Amniotic epithelial cell (primary cell): ENCODE measurements at regions not wholly inside any gene's neighbourhood (a gene's known extent, or its start where the extent isn't known, plus 50 kb on each side); places are given as distances from the start of the nearest gene placed in this dataset.
"Not testable (repeated sequence)": the region's sequence is repeated elsewhere in the genome, so short reads cannot be mapped to it uniquely, and the experiment has no call there.

Source experiments
- DNase-seq: peaks from one replicate; pipeline ENCODE4 v3.0.0-alpha.2; 2010; ENCODE audit warnings: low read depth

DNA sequence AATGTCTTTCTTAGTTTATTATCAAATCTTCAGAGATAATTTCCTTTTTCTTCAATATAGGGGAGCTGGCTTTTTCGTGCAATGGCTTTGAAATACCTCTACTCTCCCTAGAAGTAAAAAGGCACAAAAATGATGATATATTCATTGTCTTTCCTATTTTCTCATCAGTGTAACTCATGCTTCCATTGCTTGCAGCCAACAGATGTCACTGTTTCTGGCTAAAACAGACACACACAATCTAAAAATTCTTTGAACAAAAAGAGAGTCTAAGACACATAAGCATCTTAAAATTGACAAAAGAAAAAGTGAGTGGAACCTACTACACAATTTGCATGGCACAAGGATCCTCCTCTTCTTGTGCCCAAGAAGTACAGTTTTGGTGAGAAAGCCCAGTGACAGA lies 448.7 kb upstream of the VRK2 start:
- no peak for DNase-seq

DNA sequence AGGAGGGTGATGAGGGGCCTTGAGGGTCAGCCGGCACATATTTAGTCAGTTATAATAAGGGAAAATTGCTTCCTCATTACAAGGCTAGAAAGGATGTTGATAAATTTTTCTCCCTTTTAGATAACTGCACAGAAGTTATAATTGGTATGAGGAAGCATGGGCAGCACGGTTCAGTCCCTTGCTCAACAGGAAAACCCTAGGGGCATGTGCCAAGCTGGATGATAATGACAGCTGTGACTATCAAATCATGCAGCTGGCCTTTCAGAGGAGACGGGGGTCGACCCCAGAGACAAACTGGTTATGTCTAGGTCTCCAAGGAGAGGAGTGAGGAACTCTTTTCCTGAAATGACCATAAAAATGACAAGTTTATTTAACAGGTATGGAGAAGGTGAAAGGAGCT lies 448.1 kb upstream of the VRK2 start:
- no peak for DNase-seq

DNA sequence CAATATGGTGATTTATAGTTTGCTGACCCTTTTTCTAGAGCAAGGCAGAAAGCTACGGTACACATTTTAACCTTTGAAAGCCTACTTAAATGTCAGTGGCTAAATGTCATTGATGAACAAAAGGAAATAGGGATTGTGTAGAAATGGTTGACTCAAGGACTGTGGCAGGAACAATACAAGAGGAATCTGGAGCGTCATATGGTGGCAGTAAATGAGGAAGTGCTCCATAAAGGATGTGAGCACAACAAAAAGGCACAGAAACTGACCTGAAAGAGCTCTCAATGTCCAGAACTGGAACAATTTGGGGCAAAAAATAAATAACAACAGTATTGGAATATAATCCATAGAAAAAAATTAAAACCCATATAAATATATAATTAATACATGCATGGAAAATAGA lies 443.9 kb upstream of the VRK2 start:
- DNase-seq: no peak

DNA sequence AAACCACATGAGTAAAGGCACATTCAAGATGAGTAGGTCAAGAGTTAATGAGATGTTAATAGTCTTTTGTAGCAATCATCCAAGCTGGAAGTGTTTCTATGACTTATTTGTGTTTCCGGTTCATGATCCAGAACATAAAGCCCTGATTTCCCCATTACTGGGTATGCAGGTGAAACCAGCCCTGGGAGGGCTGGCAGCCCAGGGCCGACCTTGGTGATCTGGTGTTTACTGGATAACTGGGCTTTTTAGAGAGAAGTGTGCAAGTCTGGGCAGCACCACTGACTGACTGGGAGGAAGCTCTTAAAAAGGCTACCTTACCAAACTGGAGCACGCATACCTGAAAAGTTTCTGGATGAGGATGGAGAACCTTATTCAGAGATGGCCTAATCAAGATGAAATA lies 431.6 kb upstream of the VRK2 start:
- DNase-seq: no peak

DNA sequence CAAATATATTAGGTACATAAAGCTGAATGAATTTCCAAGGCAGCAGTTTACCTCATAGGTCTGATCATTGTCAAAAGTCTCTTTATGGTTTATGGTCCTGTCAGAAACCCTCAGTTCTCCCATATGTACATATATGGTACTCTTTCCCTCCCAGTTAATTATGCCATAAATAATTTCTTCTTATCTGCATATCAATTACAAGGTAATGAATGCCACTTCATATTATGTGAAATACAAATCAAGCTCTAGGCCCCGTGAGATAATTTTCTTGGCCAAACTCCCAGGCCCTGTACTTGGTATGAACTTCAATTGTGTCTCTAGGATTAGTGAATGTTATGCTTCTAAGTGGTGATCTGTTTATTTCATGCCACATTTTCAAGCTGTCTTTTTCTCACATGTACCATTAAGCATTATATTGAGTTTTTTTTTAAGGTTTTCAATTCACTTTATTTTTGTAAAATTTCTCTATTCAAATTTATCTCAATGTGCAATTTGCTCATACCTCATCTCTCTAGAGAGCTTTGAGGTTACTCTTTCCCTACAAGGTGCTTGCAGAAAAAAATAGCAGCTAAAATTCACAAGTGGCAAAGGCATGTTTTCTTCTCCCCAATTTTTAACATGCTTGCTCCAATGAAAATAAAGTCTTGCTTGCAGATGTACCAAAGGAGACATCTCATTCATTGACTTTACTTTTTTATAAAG lies 430.6 kb upstream of the VRK2 start:
- DNase-seq: no peak

DNA sequence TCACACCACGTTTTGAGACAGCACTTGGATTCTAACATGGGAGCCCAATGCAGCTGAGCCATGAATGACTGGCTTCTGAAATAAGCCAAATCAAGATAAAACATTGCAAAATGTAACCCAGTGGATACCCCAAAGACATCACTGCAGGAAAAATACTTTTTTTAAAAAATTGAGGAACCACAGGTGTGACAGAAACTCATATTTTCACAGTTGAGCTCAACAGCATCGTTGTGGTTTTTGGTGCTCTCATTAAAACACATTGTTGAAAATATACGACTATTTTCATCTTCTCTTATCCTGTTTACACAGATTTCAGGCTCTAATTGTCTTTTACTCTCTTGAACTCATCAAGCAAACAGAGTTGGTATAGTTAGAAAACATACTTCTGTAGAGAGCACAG lies 429.3 kb upstream of the VRK2 start:
- no peak for DNase-seq

DNA sequence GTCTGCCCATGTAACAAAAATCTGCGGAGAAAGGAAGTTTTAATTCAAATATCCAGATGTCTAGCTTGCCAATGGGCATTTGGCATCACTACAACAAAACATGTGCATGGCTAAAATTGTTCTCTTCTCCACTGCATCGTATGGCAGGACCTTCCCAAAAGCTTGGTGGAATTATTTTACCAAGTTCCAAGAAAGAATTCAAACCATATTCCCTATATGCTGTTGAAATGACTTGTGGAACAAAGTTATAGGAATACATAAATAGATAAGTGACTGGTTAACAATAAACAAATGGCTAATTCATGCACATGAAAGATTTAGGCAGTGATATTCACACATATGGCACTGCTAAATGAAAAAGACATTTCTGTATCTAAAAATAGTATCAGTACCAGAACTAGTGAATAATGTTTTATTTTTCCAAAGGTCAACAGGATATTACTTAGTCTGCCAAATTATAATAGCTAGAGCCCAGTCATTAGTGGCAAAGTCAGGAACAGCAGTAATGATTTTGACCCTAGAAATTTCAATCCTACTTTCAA lies 425.4 kb upstream of the VRK2 start:
- no peak for DNase-seq

DNA sequence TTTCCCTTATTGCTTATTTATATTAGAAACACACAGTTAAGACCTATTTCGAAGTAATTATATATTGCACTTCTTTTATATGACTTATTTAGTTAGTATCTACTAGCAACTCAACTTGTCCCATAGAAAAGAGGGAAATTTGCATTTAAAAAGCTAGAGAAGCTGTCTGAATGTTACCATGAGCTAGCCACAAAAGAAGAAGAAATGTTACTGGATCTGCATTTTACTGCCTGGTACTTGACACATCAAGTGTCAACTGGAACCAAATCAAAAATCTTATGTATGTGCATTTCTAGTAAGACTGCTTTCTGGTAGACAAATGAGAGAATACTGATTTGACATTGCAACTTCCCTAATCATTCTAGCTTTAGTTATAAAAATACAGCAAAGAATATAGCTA lies 424.6 kb upstream of the VRK2 start:
- no peak for DNase-seq

DNA sequence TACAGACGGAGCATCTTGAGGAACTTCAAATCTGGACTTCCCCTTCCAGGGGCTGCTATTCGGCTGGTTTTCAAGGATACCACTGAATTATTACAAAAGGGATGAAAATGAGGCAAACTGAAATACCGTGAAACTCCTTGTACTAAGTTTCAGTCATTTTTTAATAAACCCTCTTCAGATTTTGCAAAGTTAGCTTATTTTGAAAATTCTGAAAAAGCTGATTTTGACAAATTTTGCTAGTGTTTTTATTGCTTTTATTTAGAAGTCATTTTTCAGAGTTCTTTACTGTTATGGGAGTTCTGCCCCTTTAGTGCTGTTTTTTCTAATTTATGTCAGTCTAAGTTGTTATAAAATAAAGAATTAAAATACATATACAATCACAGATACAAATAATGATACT lies 390.4 kb upstream of the VRK2 start:
- no peak for DNase-seq

DNA sequence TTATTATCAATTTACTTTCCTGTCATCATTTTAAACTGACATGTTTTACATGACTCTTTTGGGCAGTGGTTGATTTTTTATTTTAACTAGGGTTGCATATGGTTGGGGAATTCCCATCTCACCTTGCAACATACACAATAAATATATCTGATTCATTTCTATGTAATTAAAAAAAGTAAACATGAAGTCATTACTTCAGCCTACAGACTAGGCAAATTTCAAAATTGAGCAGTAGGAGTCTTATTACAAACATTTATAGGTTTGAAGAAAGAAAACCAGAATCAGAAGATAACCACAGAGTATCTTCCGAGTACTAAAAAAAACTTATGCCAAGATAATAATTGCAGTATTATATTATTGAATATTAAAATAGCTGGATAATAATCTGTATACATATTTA lies 377.0 kb upstream of the VRK2 start:
- no peak for DNase-seq

DNA sequence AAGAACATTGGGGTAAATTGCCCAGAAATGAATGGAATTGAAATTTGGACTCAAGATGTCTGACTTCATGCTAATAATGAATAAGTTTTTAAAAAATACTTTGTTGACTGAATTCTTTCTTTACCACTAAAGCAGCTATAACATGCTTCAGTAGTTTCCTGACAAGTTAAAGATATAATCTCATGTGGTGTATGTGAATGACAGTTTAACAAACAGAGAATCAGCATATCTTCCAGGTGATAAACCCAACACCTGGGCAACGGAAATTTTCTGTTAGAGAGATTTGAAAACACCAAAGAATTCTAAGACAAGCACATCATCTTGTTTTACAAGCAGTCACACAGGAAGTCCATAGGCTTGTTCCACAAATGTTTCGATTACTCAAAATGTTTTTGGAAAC lies 372.6 kb upstream of the VRK2 start:
- DNase-seq: no peak

DNA sequence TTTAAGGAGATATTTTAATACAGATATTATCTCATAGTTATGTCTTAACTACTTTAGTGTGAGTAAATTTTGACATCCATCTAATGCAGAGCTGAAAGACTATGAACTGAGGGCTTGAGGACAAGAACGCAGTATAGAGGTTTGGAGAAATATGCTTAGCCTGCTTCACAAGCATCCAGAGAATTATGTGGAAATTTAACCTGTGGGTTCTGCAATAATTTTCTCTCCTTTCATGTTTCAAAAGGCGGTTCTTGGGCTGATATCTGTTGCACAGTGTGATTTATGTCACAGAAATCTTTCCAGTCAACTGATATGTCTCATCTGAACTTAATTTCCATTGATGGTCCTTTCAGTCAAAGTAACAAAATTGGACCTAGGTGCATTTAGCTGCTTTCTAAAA lies 371.9 kb upstream of the VRK2 start:
- DNase-seq: no peak

DNA sequence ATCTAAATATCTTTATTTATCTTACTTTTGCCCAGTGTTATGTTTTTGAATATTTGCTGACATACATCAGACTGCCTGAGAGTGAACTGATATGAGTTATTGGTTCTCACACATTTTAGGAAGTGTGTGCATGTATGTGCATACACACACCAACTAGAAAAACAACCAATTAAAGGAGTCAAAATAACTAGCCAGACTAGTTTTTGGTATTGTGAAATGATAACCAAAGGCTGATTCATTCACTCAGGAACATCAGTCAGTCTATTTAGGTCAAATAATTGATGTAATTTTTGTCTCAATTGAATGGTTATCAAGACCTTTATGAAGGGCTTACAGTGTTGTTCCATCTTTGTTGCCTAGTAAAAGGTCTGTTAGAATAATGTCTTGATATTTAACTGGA lies 369.3 kb upstream of the VRK2 start:
- DNase-seq: no peak

DNA sequence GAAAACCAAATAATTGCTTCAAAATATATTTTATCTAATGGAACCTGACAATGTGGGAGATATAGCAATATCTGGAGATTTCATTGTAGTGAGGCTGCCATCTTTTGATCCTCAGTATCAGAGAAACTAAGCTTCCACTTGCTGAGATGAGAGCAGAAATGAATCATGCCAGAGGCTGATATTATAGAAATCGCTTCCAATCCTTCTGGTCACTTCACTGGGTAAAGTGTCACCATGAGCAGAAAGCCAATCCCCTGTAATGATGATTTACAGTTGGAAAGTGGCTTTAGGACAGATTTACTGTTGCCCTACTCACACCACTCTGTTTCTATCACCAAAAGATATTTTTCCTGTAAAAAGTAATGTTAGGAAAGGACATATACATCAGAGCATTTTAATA lies 365.0 kb upstream of the VRK2 start:
- DNase-seq: no peak

DNA sequence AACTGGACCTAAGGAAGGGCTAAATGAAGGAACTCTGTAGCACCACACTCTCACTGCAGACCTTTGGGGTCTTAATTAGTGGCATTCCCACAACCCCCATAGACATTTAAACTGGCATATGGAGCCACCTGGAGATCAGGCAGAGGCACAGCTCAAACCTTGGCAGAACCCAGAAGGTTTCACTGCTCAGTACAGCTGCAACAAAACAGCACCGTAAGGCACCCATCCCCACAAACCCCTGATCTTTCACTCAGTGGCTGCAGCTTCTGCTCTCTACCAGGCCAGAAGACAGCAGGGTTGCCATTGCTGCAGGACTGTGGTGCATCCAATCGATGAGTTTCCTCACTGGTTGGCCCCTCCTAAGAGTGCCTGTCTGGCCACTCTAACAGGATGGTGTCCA lies 361.6 kb upstream of the VRK2 start:
- DNase-seq: no peak

DNA sequence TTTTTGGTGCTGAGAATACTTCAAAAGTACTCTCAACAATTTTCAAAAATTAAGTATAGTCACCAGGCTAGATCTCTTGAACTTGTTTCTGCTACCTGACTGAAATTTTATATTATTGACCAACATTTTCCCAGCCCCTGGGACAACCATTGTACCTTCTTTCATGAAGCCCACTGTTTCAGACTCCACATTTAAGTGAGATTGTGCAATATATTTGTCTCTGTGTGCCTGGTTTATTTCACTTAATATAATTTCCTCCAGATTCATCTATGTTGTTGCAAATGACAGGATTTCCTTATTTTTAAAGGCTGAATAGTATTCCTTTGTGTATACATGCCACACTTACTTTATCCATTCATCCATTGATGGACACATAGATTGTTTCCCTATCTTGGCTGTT lies 354.2 kb upstream of the VRK2 start:
- no peak for DNase-seq

DNA sequence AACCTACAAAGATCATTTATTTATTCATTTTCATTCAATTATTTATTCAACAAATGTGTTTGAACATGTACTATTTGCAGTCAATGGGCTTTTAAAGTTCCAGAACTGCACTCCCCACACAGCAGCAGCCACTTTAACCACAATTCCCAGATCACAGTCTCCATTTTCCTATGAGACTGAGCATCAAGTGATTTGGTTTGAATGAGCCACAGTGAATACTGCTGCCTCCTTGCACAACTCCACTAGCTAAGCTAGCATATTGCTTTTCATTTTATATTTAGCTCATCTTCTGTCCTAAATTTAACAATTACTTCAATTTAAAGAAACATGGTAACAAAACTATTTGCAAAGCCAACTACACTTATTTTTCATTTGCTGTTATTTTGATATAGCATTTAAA lies 353.4 kb upstream of the VRK2 start:
- no peak for DNase-seq

DNA sequence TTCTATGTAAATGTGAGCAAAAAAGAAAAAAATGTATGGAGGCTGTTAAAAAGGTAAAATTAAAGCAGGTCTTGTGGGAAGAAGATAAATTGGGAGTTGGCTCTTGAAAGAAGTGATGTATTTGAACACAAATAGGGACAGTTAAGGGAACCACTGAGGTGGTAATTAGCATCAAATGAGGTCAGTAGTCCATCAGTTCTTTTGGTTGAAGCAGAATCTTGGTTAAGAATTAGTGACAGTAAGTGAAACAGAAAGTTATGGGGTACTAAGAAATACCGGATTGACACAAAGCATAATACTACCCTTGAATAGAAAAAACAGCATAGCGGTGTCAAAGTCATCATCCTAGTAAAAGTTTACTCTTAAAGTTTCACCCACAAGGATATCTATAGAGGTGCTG lies 352.6 kb upstream of the VRK2 start:
- DNase-seq: no peak

DNA sequence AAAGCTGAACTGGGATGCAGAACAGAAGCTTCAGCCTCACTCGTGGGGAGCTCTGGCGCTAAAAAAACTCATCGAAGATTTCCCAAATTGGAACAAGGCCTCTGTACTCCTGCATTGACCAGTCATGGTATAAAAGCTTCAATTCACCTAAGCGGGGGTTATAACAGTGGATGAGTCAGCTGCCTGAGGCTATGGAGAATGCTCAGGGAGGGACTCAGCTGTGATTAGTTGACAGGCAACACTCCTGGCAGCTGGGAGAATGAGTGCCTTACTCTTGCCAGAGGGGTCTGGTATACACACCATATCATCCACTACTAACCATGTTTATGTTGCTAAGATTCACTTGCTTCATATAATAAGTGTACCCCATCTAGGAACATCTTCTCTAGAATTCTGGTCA lies 350.6 kb upstream of the VRK2 start:
- no peak for DNase-seq

DNA sequence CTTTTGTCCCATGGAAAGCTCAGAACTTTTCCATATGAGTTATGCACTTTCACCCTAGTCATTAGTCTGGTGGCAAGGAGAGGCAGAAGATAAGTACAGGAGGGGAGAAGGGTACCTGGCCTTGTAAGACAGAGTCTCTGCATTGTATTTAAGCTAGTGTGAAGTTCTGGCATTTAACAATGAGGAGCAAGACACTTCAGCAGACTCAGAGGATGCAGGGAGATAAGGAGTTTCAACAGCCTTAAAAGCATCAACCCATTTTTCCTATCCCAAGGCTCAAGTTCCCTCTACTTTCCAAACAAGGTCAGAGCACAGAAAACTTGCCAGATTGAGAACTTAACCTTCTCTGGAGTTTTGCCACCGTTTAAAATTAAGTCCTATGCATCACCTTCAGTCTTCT lies 348.2 kb upstream of the VRK2 start:
- DNase-seq: no peak

DNA sequence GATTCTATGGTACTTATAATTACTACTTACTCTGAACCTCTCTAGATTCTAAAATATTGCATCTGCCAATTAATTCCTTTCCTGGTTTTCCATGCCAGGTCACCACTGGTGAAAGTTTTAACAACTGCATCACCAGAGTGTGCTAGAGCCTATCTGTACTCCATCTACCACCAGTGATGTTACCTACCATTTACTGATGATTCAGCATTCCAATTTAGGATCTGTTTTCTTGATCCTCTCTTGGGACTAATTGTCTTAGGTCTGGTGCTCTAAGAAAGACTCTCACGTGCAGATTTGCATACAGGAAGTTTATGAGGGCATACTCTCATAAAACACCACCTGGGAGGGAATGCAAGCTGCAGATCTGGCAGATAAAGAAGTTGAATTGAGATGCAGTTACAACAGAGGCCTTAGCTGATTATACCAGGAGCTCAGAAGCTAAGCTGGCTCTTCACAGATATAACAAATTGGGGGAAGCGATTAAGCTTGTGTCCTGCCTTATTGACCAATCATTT lies 347.6 kb upstream of the VRK2 start:
- DNase-seq: no peak

DNA sequence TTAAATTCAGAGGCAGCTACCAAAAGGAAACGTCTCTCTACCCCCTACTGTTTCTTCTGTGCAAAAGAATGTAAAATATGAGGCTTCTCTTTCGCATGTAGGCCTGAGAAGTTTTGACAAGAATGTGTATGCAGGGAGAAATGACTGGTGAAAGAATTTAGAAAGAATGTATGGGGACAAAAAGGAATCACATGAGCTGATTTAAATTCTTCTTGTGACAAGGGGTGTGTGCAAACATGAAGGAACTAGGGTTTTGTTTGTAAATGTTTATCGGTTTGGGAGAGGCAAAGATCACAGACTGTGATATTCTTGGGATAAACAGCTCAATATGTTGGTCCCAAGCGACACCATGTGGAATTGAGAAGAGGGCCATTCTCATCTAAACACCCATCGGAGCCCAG lies 345.2 kb upstream of the VRK2 start:
- no peak for DNase-seq

DNA sequence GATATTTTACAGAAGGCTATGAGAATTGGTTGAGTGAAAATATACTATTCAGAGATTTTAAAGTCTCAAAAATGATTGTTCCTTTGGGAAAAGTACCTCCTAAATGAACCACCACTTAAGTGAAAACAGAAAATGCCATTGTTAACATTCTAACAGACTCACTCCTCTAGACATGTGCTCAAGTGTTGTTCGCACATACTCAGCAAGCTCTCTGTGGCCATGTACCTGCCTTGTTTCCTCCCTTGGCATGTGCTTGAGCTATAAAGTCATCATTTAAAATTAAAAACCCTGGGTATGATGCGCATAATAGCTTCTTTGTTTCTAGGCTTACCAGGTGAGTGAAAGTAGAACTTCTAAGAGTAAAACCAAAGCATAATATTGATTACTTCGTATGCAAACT lies 343.2 kb upstream of the VRK2 start:
- no peak for DNase-seq

DNA sequence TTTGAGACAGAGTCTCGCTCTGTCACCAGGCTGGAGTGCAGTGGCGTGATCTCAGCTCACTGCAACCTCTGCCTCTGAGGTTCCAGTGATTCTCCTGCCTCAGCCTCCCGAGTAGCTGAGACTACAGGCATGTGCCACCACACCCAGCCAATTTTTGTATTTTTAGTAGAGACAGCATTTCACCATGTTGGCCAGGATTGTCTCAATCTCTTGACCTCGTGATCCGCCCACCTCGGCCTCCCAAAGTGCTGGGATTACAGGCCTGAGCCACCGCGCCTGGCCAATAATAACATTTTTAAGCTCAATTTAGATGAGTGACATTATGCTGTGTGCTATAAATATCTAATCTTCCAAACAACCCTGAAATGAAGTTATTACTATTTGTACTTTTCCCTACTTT lies 338.8 kb upstream of the VRK2 start:
- DNase-seq: not testable (repeated sequence)
